NB4 (cell line): ENCODE measurements at regions not wholly inside any gene's neighbourhood (a gene's known extent, or its start where the extent isn't known, plus 50 kb on each side); places are given as distances from the start of the nearest gene placed in this dataset.

Experiments
- DNase-seq: peaks from one replicate; pipeline ENCODE4 v3.0.0; 2010; ENCODE audit warnings: low read depth
- H3K4me3 ChIP-seq: one replicate; pipeline ENCODE4 v1.5.1; 2011; ENCODE audit warnings: mild to moderate bottlenecking, low read depth, low read length, moderate library complexity
- MYC ChIP-seq: IDR thresholded peaks from 2 replicates; pipeline ENCODE4 v1.6.1; 2011; ENCODE audit warnings: low read depth, low read length
- POLR2A ChIP-seq: IDR thresholded peaks from 2 replicates; pipeline ENCODE4 v1.6.1; 2011; ENCODE audit warnings: mild to moderate bottlenecking; ENCODE audit not compliant: insufficient read length; ENCODE audit errors: extremely low read depth
- TF ChIP-seq, protein P1 (sequence below): IDR thresholded peaks from one replicate; pipeline ENCODE4 v1.5.1; 2012; ENCODE audit warnings: low read depth, low read length
- TF ChIP-seq, protein P2 (sequence below): IDR thresholded peaks from 2 replicates; pipeline ENCODE4 v1.6.1; 2011; ENCODE audit warnings: low read depth, low read length

DNA sequence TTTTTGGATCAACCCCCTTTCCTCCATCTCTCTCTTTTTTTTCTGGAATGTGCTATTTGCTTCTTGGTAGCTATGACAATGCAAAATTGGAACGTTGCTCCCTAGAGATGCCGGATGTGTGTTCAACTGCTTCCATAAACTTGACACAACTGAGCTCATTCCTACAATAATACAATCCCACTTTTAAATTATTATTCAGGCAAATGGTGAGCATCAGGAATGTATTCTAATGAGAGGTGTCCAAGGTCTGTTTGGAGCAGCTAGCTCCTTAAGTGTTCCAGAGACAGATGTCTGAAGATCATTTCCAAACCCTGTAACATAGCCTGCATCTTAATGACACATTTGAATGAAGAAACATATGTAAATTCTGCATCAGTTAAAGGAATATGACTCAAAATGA is 518.4 kb downstream of the TAF11L14 start:
- DNase-seq, result no peak
- H3K4me3 ChIP-seq, result no peak overlapping the region
- TF ChIP-seq MYC (no peak), POLR2A (no peak)
- TF ChIP-seq, protein P1, sequence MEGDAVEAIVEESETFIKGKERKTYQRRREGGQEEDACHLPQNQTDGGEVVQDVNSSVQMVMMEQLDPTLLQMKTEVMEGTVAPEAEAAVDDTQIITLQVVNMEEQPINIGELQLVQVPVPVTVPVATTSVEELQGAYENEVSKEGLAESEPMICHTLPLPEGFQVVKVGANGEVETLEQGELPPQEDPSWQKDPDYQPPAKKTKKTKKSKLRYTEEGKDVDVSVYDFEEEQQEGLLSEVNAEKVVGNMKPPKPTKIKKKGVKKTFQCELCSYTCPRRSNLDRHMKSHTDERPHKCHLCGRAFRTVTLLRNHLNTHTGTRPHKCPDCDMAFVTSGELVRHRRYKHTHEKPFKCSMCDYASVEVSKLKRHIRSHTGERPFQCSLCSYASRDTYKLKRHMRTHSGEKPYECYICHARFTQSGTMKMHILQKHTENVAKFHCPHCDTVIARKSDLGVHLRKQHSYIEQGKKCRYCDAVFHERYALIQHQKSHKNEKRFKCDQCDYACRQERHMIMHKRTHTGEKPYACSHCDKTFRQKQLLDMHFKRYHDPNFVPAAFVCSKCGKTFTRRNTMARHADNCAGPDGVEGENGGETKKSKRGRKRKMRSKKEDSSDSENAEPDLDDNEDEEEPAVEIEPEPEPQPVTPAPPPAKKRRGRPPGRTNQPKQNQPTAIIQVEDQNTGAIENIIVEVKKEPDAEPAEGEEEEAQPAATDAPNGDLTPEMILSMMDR, result no peak
- TF ChIP-seq, protein P2, sequence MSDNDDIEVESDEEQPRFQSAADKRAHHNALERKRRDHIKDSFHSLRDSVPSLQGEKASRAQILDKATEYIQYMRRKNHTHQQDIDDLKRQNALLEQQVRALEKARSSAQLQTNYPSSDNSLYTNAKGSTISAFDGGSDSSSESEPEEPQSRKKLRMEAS, result no peak

DNA sequence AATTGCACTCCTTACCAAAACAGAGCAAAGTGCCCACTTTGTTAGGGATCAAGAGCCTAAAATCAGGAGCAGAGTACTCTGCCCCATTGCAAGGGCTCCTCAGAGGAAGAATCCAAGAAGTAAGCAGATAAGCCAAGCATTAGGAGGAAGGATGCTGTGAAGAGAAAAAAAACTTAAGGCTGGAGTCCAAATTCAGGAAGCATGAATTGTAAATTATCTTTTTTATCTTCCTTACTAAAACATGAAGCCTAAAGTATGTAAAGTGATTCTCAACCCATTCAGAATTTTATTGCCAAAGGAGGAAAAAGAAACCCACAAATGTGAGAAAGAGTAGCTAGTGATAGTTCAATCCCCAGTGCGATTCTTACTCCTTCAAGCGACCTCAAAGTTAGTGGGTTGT is 523.9 kb downstream of the TAF11L14 start:
- DNase-seq, result no peak
- no peak overlapping the region for H3K4me3 ChIP-seq
- TF ChIP-seq, protein P2, result no peak
- TF ChIP-seq, protein P1, result no peak
- no peak for TF ChIP-seq POLR2A
- TF ChIP-seq MYC, result no peak

DNA sequence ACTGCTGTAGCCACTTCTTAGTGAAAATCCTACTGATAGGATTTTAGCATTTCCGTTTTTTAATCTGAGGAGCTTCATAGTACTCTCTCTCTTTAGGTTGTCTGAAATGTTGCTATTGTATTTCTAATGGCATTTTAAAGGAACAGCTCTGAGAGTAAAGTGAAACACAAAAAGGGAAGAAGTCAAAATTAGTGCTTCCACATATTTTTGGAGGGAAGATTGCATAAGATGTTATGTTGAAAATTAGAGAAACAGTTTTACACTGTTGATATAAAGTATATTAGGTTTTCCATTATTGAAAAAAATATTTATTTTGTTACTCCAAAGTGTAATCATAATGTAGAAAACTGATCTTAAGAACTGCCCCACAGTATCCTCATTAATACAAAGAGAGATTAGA is 525.1 kb downstream of the TAF11L14 start:
- TF ChIP-seq, protein P2, result no peak
- TF ChIP-seq, protein P1, result no peak
- TF ChIP-seq POLR2A (no peak), MYC (no peak)
- DNase-seq, result no peak
- no peak overlapping the region for H3K4me3 ChIP-seq

DNA sequence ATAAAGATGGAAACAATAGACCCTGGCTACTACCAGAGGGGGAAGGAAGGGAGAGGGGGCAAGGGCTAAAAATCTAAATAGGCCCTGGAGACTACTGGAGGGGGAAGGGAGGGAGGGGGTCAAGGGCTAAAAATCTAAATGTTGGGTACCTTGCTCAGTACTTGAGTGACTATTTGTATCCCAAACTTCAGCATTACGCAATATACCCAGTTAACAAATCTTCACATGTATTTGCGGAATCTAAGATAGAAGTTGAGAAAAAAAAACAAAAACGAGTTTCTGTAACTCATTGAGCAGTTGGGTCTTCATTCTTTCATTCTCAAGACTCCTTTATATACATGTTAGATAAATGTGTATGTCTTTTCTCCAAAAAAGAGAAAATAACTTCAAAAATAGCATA is 537.4 kb downstream of the TAF11L14 start:
- TF ChIP-seq, protein P2, result no peak
- no peak for TF ChIP-seq MYC
- no peak for TF ChIP-seq POLR2A
- H3K4me3 ChIP-seq, result no peak overlapping the region
- DNase-seq, result no peak

DNA sequence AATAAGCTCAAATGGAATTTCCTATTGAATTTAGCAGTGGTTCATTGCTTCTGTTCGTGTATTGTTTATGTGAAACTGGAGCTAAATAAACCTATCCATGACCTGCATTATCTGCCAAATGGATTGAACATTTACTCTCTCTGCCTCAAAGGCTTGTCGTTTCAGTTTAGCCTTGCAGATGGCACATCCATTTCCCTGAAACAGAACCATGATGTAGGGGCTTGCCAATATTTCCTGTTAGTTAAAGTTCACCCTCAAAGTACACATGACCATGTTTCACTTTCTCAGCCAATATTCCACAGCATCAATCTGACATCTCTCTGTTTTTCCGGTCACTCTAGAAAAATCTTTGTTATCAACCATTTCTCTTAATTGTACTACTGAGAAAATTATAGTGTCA is 545.3 kb downstream of the TAF11L14 start:
- no peak overlapping the region for H3K4me3 ChIP-seq
- no peak for DNase-seq
- TF ChIP-seq, protein P2, result no peak
- no peak for TF ChIP-seq POLR2A
- no peak for TF ChIP-seq MYC
- TF ChIP-seq, protein P1, result no peak

DNA sequence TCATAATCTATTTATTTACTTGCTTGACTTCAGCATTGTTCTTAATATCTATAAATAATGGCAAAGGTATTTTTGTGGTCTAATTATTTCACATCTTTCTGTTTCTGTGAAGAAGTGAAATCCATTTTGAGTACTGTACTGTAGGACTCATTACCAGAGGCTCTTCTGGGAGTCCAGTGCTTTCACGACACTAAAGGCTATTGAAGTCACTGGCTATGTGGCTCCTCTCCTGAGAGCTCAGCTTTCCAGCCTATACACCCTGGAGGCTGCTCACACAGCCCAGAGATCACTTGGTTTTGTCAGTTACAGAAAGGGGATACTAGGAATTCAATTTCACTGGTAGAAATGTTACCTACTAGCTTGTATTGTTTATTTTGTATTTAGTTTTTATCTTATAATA is 547.3 kb downstream of the TAF11L14 start:
- DNase-seq, result no peak
- no peak for TF ChIP-seq POLR2A
- TF ChIP-seq, protein P1, result no peak
- TF ChIP-seq, protein P2, result no peak
- no peak for TF ChIP-seq MYC
- no peak overlapping the region for H3K4me3 ChIP-seq
